Skeletal muscle tissue (tissue), 3 donors: ENCODE measurements at regions not wholly inside any gene's neighbourhood (a gene's known extent, or its start where the extent isn't known, plus 50 kb on each side); places are given as distances from the start of the nearest gene placed in this dataset.

Experiments used
- H3K27ac ChIP-seq: one replicate; pipeline ENCODE4 v1.7.0; 2013; ENCODE audit warnings: mild to moderate bottlenecking, low read depth, low read length, inconsistent platforms
- H3K27me3 ChIP-seq, 3 donors: one replicate each; pipeline ENCODE4 v1.7.0; 2013; ENCODE audit warnings: low read length in 3 of 3; ENCODE audit not compliant: control insufficient read depth in 3 of 3, insufficient read depth in 3 of 3
- H3K36me3 ChIP-seq, 3 donors: one replicate each; pipeline ENCODE4 v1.7.0; 2013; ENCODE audit warnings: low read length in 3 of 3; ENCODE audit not compliant: control insufficient read depth in 3 of 3, insufficient read depth in 3 of 3
- H3K4me1 ChIP-seq, 3 donors: one replicate each; pipeline ENCODE4 v1.7.0; 2013; ENCODE audit warnings: low read length in 3 of 3, mild to moderate bottlenecking in 3 of 3; ENCODE audit not compliant: control insufficient read depth in 3 of 3, insufficient read depth in 3 of 3
- H3K4me3 ChIP-seq, 3 donors: one replicate each; pipeline ENCODE4 v1.7.0; 2013; ENCODE audit warnings: low read length in 3 of 3
- H3K9ac ChIP-seq, 3 donors: one replicate each; pipeline ENCODE4 v1.7.0; 2013; ENCODE audit warnings: low read length in 3 of 3, mild to moderate bottlenecking in 3 of 3, moderate library complexity in 2 of 3, low read depth in 1 of 3
- H3K9me3 ChIP-seq, 3 donors: one replicate each; pipeline ENCODE4 v1.7.0; 2013; ENCODE audit warnings: low read length in 3 of 3; ENCODE audit not compliant: control insufficient read depth in 3 of 3
- donor health status: Osteomylitis.

DNA sequence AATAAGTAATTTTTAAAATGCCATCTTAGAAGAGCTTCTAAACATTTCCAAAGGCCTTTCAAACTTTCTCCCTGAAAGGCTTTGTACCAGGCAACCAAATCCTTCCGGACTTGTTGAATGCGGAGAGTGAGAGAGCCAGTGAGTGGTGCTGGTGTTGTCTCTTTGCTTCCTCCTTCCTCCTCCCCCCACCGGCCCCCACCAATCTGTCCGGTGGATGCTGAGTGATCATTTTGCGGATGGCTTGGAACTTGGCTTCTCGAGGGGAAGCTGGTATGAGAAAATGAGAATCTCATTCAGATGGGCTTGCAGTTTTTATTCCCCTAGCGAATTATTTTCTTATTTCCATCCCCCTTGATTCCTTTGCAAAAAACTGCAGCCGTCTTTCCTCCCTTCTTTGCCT lies 97.3 kb downstream of the ANKRD60 start:
- Histone ChIP-seq H3K27me3 (peaks cover 6 to 9% (median 6%) of the 10 kb centered on the region in 3 donors), H3K9me3 (peaks cover 0 to 3% (median 2%) of the 10 kb centered on the region in 3 donors), H3K36me3 (no peaks in the 10 kb centered on the region), H3K9ac (no peak overlapping the region), H3K4me1 (peaks cover 0 to 11% (median 5%) of the 10 kb centered on the region in 3 donors), H3K4me3 (no peak overlapping the region), H3K27ac (no peak overlapping the region)

- no peak overlapping the region for H3K27ac ChIP-seq
- no peaks in the 10 kb centered on the region for H3K36me3 ChIP-seq
- H3K4me3 ChIP-seq: no peak overlapping the region
- H3K9me3 ChIP-seq: peaks cover 0 to 4% (median 2%) of the 10 kb centered on the region in 3 donors
- no peak overlapping the region for H3K9ac ChIP-seq
- peaks cover 0 to 11% (median 5%) of the 10 kb centered on the region in 3 donors for H3K4me1 ChIP-seq
- peaks cover 6 to 7% (median 6%) of the 10 kb centered on the region in 3 donors for H3K27me3 ChIP-seq
These were observed 97.9 kb downstream of the ANKRD60 start for GRCh38 chr20:58130581-58130980.

GRCh38 chr20:58130156-58130555 lies 98.3 kb downstream of the ANKRD60 start:
- Histone ChIP-seq H3K9me3 (peaks cover 0 to 4% (median 2%) of the 10 kb centered on the region in 3 donors), H3K4me1 (peaks cover 0 to 11% (median 5%) of the 10 kb centered on the region in 3 donors), H3K9ac (no peak overlapping the region), H3K36me3 (no peaks in the 10 kb centered on the region), H3K27me3 (peaks cover 3 to 6% (median 6%) of the 10 kb centered on the region in 3 donors), H3K27ac (no peak overlapping the region), H3K4me3 (no peak overlapping the region)

- H3K4me3 ChIP-seq: no peak overlapping the region
- peaks cover 0 to 4% (median 2%) of the 10 kb centered on the region in 3 donors for H3K9me3 ChIP-seq
- peaks cover 0 to 11% (median 5%) of the 10 kb centered on the region in 3 donors for H3K4me1 ChIP-seq
- H3K36me3 ChIP-seq: no peaks in the 10 kb centered on the region
- no peak overlapping the region for H3K27ac ChIP-seq
- H3K27me3 ChIP-seq: peaks cover 3 to 6% (median 6%) of the 10 kb centered on the region in 3 donors
- H3K9ac ChIP-seq: no peak overlapping the region
These were observed 98.7 kb downstream of the ANKRD60 start for GRCh38 chr20:58129721-58130151.

- Histone ChIP-seq H3K27me3 (peaks cover 3 to 6% (median 6%) of the 10 kb centered on the region in 3 donors), H3K9ac (no peak overlapping the region), H3K27ac (no peak overlapping the region), H3K4me3 (no peak overlapping the region), H3K36me3 (no peaks in the 10 kb centered on the region), H3K4me1 (peaks cover 0 to 11% (median 5%) of the 10 kb centered on the region in 3 donors), H3K9me3 (peaks cover 0 to 6% (median 2%) of the 10 kb centered on the region in 3 donors)
These were observed 99.5 kb downstream of the ANKRD60 start for GRCh38 chr20:58128635-58129625.

- no peak overlapping the region for H3K27ac ChIP-seq
- H3K4me1 ChIP-seq: peaks cover 0 to 9% (median 5%) of the 10 kb centered on the region in 3 donors
- no peaks in the 10 kb centered on the region for H3K36me3 ChIP-seq
- no peak overlapping the region for H3K4me3 ChIP-seq
- peaks cover 0 to 6% (median 0%) of the 10 kb centered on the region in 3 donors for H3K27me3 ChIP-seq
- H3K9ac ChIP-seq: no peak overlapping the region
- peaks cover 0 to 6% (median 2%) of the 10 kb centered on the region in 3 donors for H3K9me3 ChIP-seq
These were observed 100.7 kb downstream of the ANKRD60 start for GRCh38 chr20:58127701-58128111.

DNA sequence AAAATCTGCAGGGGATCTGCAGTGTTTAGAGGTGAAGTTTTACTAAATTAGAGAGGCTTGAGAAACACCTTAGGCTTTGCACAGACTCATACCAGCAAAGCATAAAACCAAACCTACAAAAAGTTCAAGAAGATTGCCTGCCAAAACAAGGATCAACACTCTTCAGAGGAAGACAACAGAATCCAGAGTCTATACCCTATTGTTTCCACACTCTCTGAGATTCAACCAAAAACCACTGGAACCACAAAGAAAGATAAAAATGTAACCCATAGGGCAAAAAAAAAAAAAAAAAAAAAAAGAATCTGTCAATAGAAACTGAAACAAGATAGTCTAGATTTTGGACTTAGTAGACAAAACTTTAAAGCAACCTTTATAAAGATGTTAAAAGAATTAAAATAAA lies 102.7 kb downstream of the ANKRD60 start:
- H3K27me3 ChIP-seq: peaks cover 0 to 6% (median 0%) of the 10 kb centered on the region in 3 donors
- H3K9me3 ChIP-seq: peaks cover 0 to 6% (median 2%) of the 10 kb centered on the region in 3 donors
- peaks cover 0 to 2% (median 0%) of the 10 kb centered on the region in 3 donors for H3K4me1 ChIP-seq
- no peak overlapping the region for H3K27ac ChIP-seq
- H3K4me3 ChIP-seq: no peak overlapping the region
- H3K9ac ChIP-seq: no peak overlapping the region
- H3K36me3 ChIP-seq: no peaks in the 10 kb centered on the region

GRCh38 chr20:58117944-58118343 lies 110.5 kb downstream of the ANKRD60 start:
- Histone ChIP-seq H3K27me3 (peaks cover 0 to 7% (median 6%) of the 10 kb centered on the region in 3 donors), H3K4me3 (no peak overlapping the region), H3K4me1 (peaks cover 0 to 3% (median 2%) of the 10 kb centered on the region in 3 donors), H3K36me3 (no peaks in the 10 kb centered on the region), H3K9me3 (peaks cover 0 to 2% (median 2%) of the 10 kb centered on the region in 3 donors), H3K27ac (no peak overlapping the region), H3K9ac (no peak overlapping the region)

DNA sequence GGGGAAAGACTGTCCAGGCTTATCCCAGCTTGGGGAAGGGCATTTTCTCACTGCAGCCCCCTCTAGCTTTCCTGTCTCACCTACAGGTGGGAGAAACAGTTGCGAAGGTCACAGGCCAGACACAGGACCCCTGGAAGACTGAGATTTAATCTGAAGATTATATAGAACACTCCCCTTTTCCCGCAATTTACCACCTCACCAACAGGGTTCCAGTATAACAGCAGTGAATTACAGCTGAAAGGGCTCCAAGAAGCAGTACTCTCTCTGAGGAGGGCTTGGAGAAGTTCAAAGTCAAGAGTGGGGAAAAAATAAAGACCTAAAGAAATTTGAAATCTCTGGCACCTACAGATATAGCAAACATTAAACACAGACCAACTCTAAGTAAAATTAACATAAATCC lies 111.9 kb downstream of the ANKRD60 start:
- peaks cover 0 to 3% (median 2%) of the 10 kb centered on the region in 3 donors for H3K4me1 ChIP-seq
- H3K36me3 ChIP-seq: no peaks in the 10 kb centered on the region
- no peak overlapping the region for H3K4me3 ChIP-seq
- H3K9ac ChIP-seq: no peak overlapping the region
- peaks cover 0 to 7% (median 6%) of the 10 kb centered on the region in 3 donors for H3K27me3 ChIP-seq
- H3K27ac ChIP-seq: no peak overlapping the region
- H3K9me3 ChIP-seq: peaks cover 0 to 2% (median 2%) of the 10 kb centered on the region in 3 donors

DNA sequence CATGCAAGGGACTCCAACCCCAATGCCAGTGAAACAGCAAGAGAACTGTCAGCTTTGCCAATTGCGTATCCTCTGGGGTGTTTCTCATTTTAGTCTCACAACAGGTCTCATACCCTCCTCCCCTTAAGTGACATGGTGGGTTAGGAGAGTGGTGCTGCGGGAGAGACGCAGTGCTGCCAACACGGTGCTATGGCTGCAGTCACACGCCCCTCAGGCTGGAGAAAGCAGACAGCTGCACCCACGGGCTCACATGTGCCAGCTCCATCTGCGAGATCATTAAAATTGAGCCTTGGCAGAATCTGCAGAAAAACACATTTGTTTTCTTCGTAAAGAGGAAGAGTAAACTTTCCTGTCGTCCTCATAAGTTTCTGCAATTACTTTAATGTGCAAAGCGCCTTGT lies 114.7 kb downstream of the ANKRD60 start:
- Histone ChIP-seq H3K27ac (no peak overlapping the region), H3K36me3 (no peaks in the 10 kb centered on the region), H3K4me1 (peaks cover 0 to 3% (median 2%) of the 10 kb centered on the region in 3 donors), H3K9ac (no peak overlapping the region), H3K9me3 (no peaks in the 10 kb centered on the region), H3K4me3 (peak overlapping the region in 1 of 3 donors; percentile 17), H3K27me3 (peaks cover 0 to 7% (median 6%) of the 10 kb centered on the region in 3 donors)
